GM23338 (cell line): ENCODE measurements at regions not wholly inside any gene's neighbourhood (a gene's known extent, or its start where the extent isn't known, plus 50 kb on each side); places are given as distances from the start of the nearest gene placed in this dataset.

Experiments
- ATAC-seq: fragments of 200-7000 bp; cut with Tn5 transposase; 3 replicates; pipeline ENCODE4 v1.9.1; 2020
- DNase-seq: peaks from one replicate; pipeline ENCODE4 v3.0.0-alpha.2; 2015; ENCODE audit warnings: low spot score
- H2AFZ ChIP-seq: fragments of 200-600 bp; sonication (generic); 2 replicates; pipeline ENCODE4 v1.8.0; 2016; ENCODE audit warnings: antibody characterized with exemption, mild to moderate bottlenecking, moderate library complexity
- H3F3A ChIP-seq: fragments of 200-600 bp; sonication (generic); replicated peaks from 2 replicates; pipeline ENCODE4 v1.8.0; 2017; ENCODE audit warnings: antibody characterized with exemption, mixed run types, low read depth
- H3K27ac ChIP-seq: fragments of 200-600 bp; sonication (generic); 2 replicates; pipeline ENCODE4 v1.6.1; 2016; ENCODE audit warnings: low read depth
- H3K27me3 ChIP-seq: fragments of 200-600 bp; sonication (generic); 2 replicates; pipeline ENCODE4 v1.8.0; 2016; ENCODE audit warnings: mild to moderate bottlenecking, mixed run types, moderate library complexity; ENCODE audit not compliant: insufficient read depth
- H3K36me3 ChIP-seq: fragments of 200-600 bp; sonication (generic); 2 replicates; pipeline ENCODE4 v1.8.0; 2016; ENCODE audit warnings: mild to moderate bottlenecking; ENCODE audit not compliant: insufficient read depth
- H3K4me1 ChIP-seq: fragments of 200-600 bp; sonication (generic); 2 replicates; pipeline ENCODE4 v1.8.0; 2016; ENCODE audit warnings: mild to moderate bottlenecking, moderate library complexity; ENCODE audit not compliant: insufficient read depth
- H3K4me2 ChIP-seq: fragments of 200-600 bp; sonication (generic); 2 replicates; pipeline ENCODE4 v1.7.1; 2017; ENCODE audit warnings: mixed run types
- H3K4me3 ChIP-seq: fragments of 200-600 bp; sonication (generic); 2 replicates; pipeline ENCODE4 v1.6.1; 2016; ENCODE audit warnings: mixed run types
- H3K79me2 ChIP-seq: fragments of 200-600 bp; sonication (generic); replicated peaks from 2 replicates; pipeline ENCODE4 v1.8.0; 2017; ENCODE audit warnings: mild to moderate bottlenecking; ENCODE audit not compliant: insufficient read depth
- H3K9me2 ChIP-seq: fragments of 200-600 bp; sonication (generic); 2 replicates; pipeline ENCODE4 v1.8.0; 2017; ENCODE audit not compliant: insufficient read depth
- H4K20me1 ChIP-seq: fragments of 200-600 bp; sonication (generic); replicated peaks from 2 replicates; pipeline ENCODE4 v1.8.0; 2017; ENCODE audit warnings: mild to moderate bottlenecking; ENCODE audit not compliant: insufficient read depth
- H3K27ac Mint-ChIP-seq: 2 replicates; pipeline ENCODE4 v1.8.0; 2020; ENCODE audit warnings: inconsistent platforms, mild to moderate bottlenecking, moderate library complexity, mixed read lengths
- H3K27me3 Mint-ChIP-seq: 3 replicates; pipeline ENCODE4 v1.8.0; 2022; ENCODE audit warnings: low read depth, mild to moderate bottlenecking, moderate library complexity, mixed read lengths, inconsistent platforms; ENCODE audit not compliant: insufficient read depth, poor library complexity
- H3K36me3 Mint-ChIP-seq: 3 replicates; pipeline ENCODE4 v1.8.0; 2021; ENCODE audit warnings: low read depth, mild to moderate bottlenecking, inconsistent platforms, moderate library complexity, mixed read lengths
- H3K4me1 Mint-ChIP-seq: 3 replicates; pipeline ENCODE4 v1.8.0; 2020; ENCODE audit warnings: mild to moderate bottlenecking, inconsistent platforms, mixed read lengths
- H3K4me3 Mint-ChIP-seq: 3 replicates; pipeline ENCODE4 v1.8.0; 2021; ENCODE audit warnings: moderate library complexity, mild to moderate bottlenecking, inconsistent platforms, mixed read lengths
- H3K9me3 Mint-ChIP-seq: 3 replicates; pipeline ENCODE4 v1.8.0; 2020; ENCODE audit warnings: moderate library complexity, mild to moderate bottlenecking, inconsistent platforms, mixed read lengths
- CREB1 ChIP-seq: fragments of 250-450 bp; sonication (Bioruptor Pico); IDR thresholded peaks from 2 replicates; pipeline ENCODE4 v1.5.0; 2020; ENCODE audit warnings: low read depth, mild to moderate bottlenecking, moderate library complexity
- CTCF ChIP-seq, 2 experiments: fragments of 200-600 bp in 1 of 2; sonication (generic) in 1 of 2; conservative IDR thresholded peaks; 2 replicates each; pipeline versions ENCODE4 v1.5.1 to v1.6.1; 2016 to 2017; ENCODE audit warnings: antibody characterized with exemption in 2 of 2, low read depth in 2 of 2, mild to moderate bottlenecking in 2 of 2, moderate library complexity in 1 of 2
- ETS1 ChIP-seq: IDR thresholded peaks from 2 replicates; pipeline ENCODE4 v1.6.1; 2016; ENCODE audit warnings: antibody characterized with exemption
- EZH2 ChIP-seq: fragments of 200-600 bp; sonication (generic); IDR thresholded peaks from one replicate; pipeline ENCODE4 v1.8.0; 2017; ENCODE audit warnings: antibody characterized with exemption, mild to moderate bottlenecking, low read depth; ENCODE audit not compliant: unreplicated experiment
- EZH2phosphoT487 ChIP-seq: fragments of 200-600 bp; sonication (generic); IDR thresholded peaks from one replicate; pipeline ENCODE4 v1.8.1; 2018; ENCODE audit warnings: antibody characterized with exemption; ENCODE audit not compliant: unreplicated experiment
- JUNB ChIP-seq: IDR thresholded peaks from one replicate; pipeline ENCODE4 v1.6.1; 2016; ENCODE audit warnings: antibody characterized with exemption; ENCODE audit not compliant: unreplicated experiment
- NANOG ChIP-seq: IDR thresholded peaks from 2 replicates; pipeline ENCODE4 v1.6.1; 2016; ENCODE audit warnings: antibody characterized with exemption, borderline replicate concordance
- POLR2AphosphoS5 ChIP-seq: IDR thresholded peaks from 2 replicates; pipeline ENCODE4 v1.6.1; 2016; ENCODE audit warnings: antibody characterized with exemption, low read depth
- REST ChIP-seq: IDR thresholded peaks from one replicate; pipeline ENCODE4 v1.6.1; 2018; ENCODE audit warnings: antibody characterized with exemption; ENCODE audit not compliant: unreplicated experiment
- STAT1 ChIP-seq: IDR thresholded peaks from one replicate; pipeline ENCODE4 v1.6.1; 2016; ENCODE audit warnings: antibody characterized with exemption; ENCODE audit not compliant: unreplicated experiment
- ZNF114 ChIP-seq: fragments of 250-450 bp; sonication (Bioruptor Pico); IDR thresholded peaks from 2 replicates; pipeline ENCODE4 v1.5.0; 2020; ENCODE audit warnings: mild to moderate bottlenecking, moderate library complexity
- ZNF331 ChIP-seq: fragments of 250-450 bp; sonication (Bioruptor Pico); IDR thresholded peaks from 2 replicates; pipeline ENCODE4 v1.5.0; 2020; ENCODE audit warnings: low read depth, mild to moderate bottlenecking, moderate library complexity
- ZNF462 ChIP-seq: fragments of 250-450 bp; sonication (Bioruptor Pico); IDR thresholded peaks from 2 replicates; pipeline ENCODE4 v1.5.0; 2020; ENCODE audit warnings: mild to moderate bottlenecking, moderate library complexity

- DNase-seq (no peak), ATAC-seq (no peak)
- Mint-ChIP-seq H3K27me3 (peaks cover 8% of the 10 kb centered on the region), H3K9me3 (peaks cover 18% of the 10 kb centered on the region), H3K4me1 (peaks cover 5% of the 10 kb centered on the region; the same call in 1 of the 3 replicates), H3K36me3 (peaks cover 9% of the 10 kb centered on the region), H3K4me3 (no peak overlapping the region), H3K27ac (no peak overlapping the region)
- no peaks in the 10 kb centered on the region for H4K20me1 ChIP-seq
- H3K27ac ChIP-seq = no peak overlapping the region
- H3F3A ChIP-seq = no peaks in the 10 kb centered on the region
- no peaks in the 10 kb centered on the region for H3K79me2 ChIP-seq
- no peak overlapping the region for H3K4me2 ChIP-seq
- H3K4me1 ChIP-seq = no peaks in the 10 kb centered on the region
- H3K9me2 ChIP-seq = no peaks in the 10 kb centered on the region
- no peak for TF ChIP-seq ZNF114 (CRISPR knock-in tag)
- no peak for TF ChIP-seq ZNF462 (CRISPR knock-in tag)
- no peak for TF ChIP-seq CREB1
- no peak for TF ChIP-seq EZH2
- no peak for TF ChIP-seq STAT1
- TF ChIP-seq POLR2AphosphoS5 = no peak
- TF ChIP-seq ETS1 = no peak
- no peak for TF ChIP-seq CTCF (conservative IDR thresholded peaks at IDR 0.05; ENCODE audit: low read depth in 2 of 2)
- no peak for TF ChIP-seq NANOG
- no peak for TF ChIP-seq REST
- TF ChIP-seq EZH2phosphoT487 = no peak
- no peak for TF ChIP-seq ZNF331 (CRISPR knock-in tag)
- no peak for TF ChIP-seq JUNB
- H3K36me3 ChIP-seq = no peaks in the 10 kb centered on the region
- H3K27me3 ChIP-seq = no peaks in the 10 kb centered on the region
- H3K4me3 ChIP-seq = no peak overlapping the region
- no peak overlapping the region; the same call in 1 of the 2 replicates for H2AFZ ChIP-seq
Measured at GRCh38 chr5:6838736-6839135, 125.5 kb downstream of the TENT4A start.
